ENCODE measurements at regions not wholly inside any gene's neighbourhood (a gene's known extent, or its start where the extent isn't known, plus 50 kb on each side); places are given as distances from the start of the nearest gene placed in this dataset.
"Not testable (repeated sequence)": the region's sequence is repeated elsewhere in the genome, so short reads cannot be mapped to it uniquely, and the experiment has no call there.

GRCh38 chr5:179403426-179404147 lies 58.3 kb upstream of the ADAMTS2 start:
- intact Hi-C loops (cut with micrococcal nuclease; ENCODE audit: unreplicated experiment): no loop called here
- peaks cover 57% of the 10 kb centered on the region for H3K9me3 Mint-ChIP-seq (ENCODE audit: unreplicated experiment)

GRCh38 chr5:179400435-179400834 lies 55.2 kb upstream of the ADAMTS2 start:
- H3K4me1 ChIP-seq; CTCF ChIA-PET; H3K36me3 Mint-ChIP-seq (ENCODE audit: insufficient read depth, unreplicated experiment); H3K27me3 Mint-ChIP-seq (ENCODE audit: insufficient read depth, unreplicated experiment); H3K4me1 Mint-ChIP-seq (ENCODE audit: low read depth, unreplicated experiment); H3K4me3 ChIP-seq (ENCODE audit: low read depth, low read length); intact Hi-C loops (cut with micrococcal nuclease; ENCODE audit: unreplicated experiment); BruUV-seq (replicated peaks); H3K36me3 ChIP-seq (ENCODE audit: control insufficient read depth, insufficient read depth, low read length); H3K27me3 ChIP-seq (replicated peaks; ENCODE audit: control insufficient read depth, insufficient read depth, low read length); POLR2A ChIA-PET; H3K27ac Mint-ChIP-seq (ENCODE audit: unreplicated experiment); H3K4me3 Mint-ChIP-seq (ENCODE audit: unreplicated experiment); DNase-seq: not testable (repeated sequence)
- H3K9me3 ChIP-seq: peaks cover 28% of the 10 kb centered on the region
- H3K9me3 Mint-ChIP-seq (ENCODE audit: unreplicated experiment): peaks cover 77% of the 10 kb centered on the region

More at GRCh38 chr5:179403426-179404147, 58.3 kb upstream of the ADAMTS2 start:
- Mint-ChIP-seq H3K4me3 (ENCODE audit: unreplicated experiment) (no peak overlapping the region), H3K27ac (ENCODE audit: unreplicated experiment) (no peak overlapping the region), H3K36me3 (ENCODE audit: insufficient read depth, unreplicated experiment) (no peaks in the 10 kb centered on the region), H3K27me3 (ENCODE audit: insufficient read depth, unreplicated experiment) (no peaks in the 10 kb centered on the region), H3K4me1 (ENCODE audit: low read depth, unreplicated experiment) (no peaks in the 10 kb centered on the region)
- H3K36me3 ChIP-seq (ENCODE audit: control insufficient read depth, insufficient read depth, low read length): no peaks in the 10 kb centered on the region
- no peaks in the 10 kb centered on the region for H3K27me3 ChIP-seq (replicated peaks; ENCODE audit: control insufficient read depth, insufficient read depth, low read length)
- CTCF ChIA-PET: no interaction called here
- no peak overlapping the region for H3K4me3 ChIP-seq (ENCODE audit: low read depth, low read length)
- peaks cover 28% of the 10 kb centered on the region for H3K9me3 ChIP-seq
- no peak for TF ChIP-seq CTCF (IDR thresholded peaks at IDR 0.05; ENCODE audit: insufficient read depth in 1 of 2, low read depth in 1 of 2, low read length in 1 of 2, severe bottlenecking in 1 of 2, unreplicated experiment in 1 of 2)
- H3K4me1 ChIP-seq: no peaks in the 10 kb centered on the region
- POLR2A ChIA-PET: no interaction called here
- no peak for DNase-seq
- no TSS peak for BruUV-seq (replicated peaks)

- ChIA-PET CTCF (no interaction called here), POLR2A (no interaction called here)
- H3K27me3 Mint-ChIP-seq (ENCODE audit: insufficient read depth, unreplicated experiment): peaks cover 2% of the 10 kb centered on the region
- H3K4me1 ChIP-seq: no peaks in the 10 kb centered on the region
- H3K36me3 Mint-ChIP-seq (ENCODE audit: insufficient read depth, unreplicated experiment): no peaks in the 10 kb centered on the region
- no peak for DNase-seq
- H3K9me3 ChIP-seq: peaks cover 28% of the 10 kb centered on the region
- H3K27me3 ChIP-seq (replicated peaks; ENCODE audit: control insufficient read depth, insufficient read depth, low read length): no peaks in the 10 kb centered on the region
- H3K4me1 Mint-ChIP-seq (ENCODE audit: low read depth, unreplicated experiment): no peaks in the 10 kb centered on the region
- H3K4me3 ChIP-seq (ENCODE audit: low read depth, low read length): no peak overlapping the region
- H3K27ac Mint-ChIP-seq (ENCODE audit: unreplicated experiment): no peak overlapping the region
- intact Hi-C loops (cut with micrococcal nuclease; ENCODE audit: unreplicated experiment): no loop called here
- H3K9me3 Mint-ChIP-seq (ENCODE audit: unreplicated experiment): peaks cover 81% of the 10 kb centered on the region
- TF ChIP-seq CTCF (IDR thresholded peaks at IDR 0.05; ENCODE audit: insufficient read depth in 1 of 2, low read depth in 1 of 2, low read length in 1 of 2, severe bottlenecking in 1 of 2, unreplicated experiment in 1 of 2): no peak
- no peaks in the 10 kb centered on the region for H3K36me3 ChIP-seq (ENCODE audit: control insufficient read depth, insufficient read depth, low read length)
- BruUV-seq (replicated peaks): no TSS peak
- no peak overlapping the region for H3K4me3 Mint-ChIP-seq (ENCODE audit: unreplicated experiment)
Observed at GRCh38 chr5:179400020-179400419, 54.8 kb upstream of the ADAMTS2 start.

GRCh38 chr5:179399327-179399726 lies 54.1 kb upstream of the ADAMTS2 start:
- H3K4me1 Mint-ChIP-seq (ENCODE audit: low read depth, unreplicated experiment); H3K4me3 ChIP-seq (ENCODE audit: low read depth, low read length); POLR2A ChIA-PET; H3K36me3 Mint-ChIP-seq (ENCODE audit: insufficient read depth, unreplicated experiment); H3K27me3 ChIP-seq (replicated peaks; ENCODE audit: control insufficient read depth, insufficient read depth, low read length); H3K4me3 Mint-ChIP-seq (ENCODE audit: unreplicated experiment); DNase-seq; intact Hi-C loops (cut with micrococcal nuclease; ENCODE audit: unreplicated experiment); H3K27ac Mint-ChIP-seq (ENCODE audit: unreplicated experiment); H3K27me3 Mint-ChIP-seq (ENCODE audit: insufficient read depth, unreplicated experiment); BruUV-seq (replicated peaks); CTCF ChIA-PET; H3K36me3 ChIP-seq (ENCODE audit: control insufficient read depth, insufficient read depth, low read length); H3K4me1 ChIP-seq: not testable (repeated sequence)
- peaks cover 28% of the 10 kb centered on the region for H3K9me3 ChIP-seq
- peaks cover 82% of the 10 kb centered on the region for H3K9me3 Mint-ChIP-seq (ENCODE audit: unreplicated experiment)

All from Caco-2 (cell line).